HG03139 (cell line): ENCODE measurements at regions not wholly inside any gene's neighbourhood (a gene's known extent, or its start where the extent isn't known, plus 50 kb on each side); places are given as distances from the start of the nearest gene placed in this dataset.

Experiments used
- ATAC-seq: cut with Tn5 transposase; IDR thresholded peaks from one replicate; pipeline ENCODE4 v1.9.1; 2021; ENCODE audit not compliant: unreplicated experiment

GRCh38 chr5:74384851-74385250, 255.7 kb downstream of the ENC1 start:
- no peak for ATAC-seq

- no peak for ATAC-seq
These were observed 257.4 kb downstream of the ENC1 start for GRCh38 chr5:74382987-74383593.

GRCh38 chr5:74382123-74382855, 258.2 kb downstream of the ENC1 start:
- ATAC-seq = no peak

- ATAC-seq = no peak
These were observed 260.3 kb downstream of the ENC1 start for GRCh38 chr5:74380193-74380592.

- ATAC-seq = no peak
These were observed 262.1 kb downstream of the ENC1 start for GRCh38 chr5:74378464-74378863.

GRCh38 chr5:74376187-74376586, 264.3 kb downstream of the ENC1 start:
- ATAC-seq = no peak

GRCh38 chr5:74375271-74375670, 265.3 kb downstream of the ENC1 start:
- no peak for ATAC-seq

- ATAC-seq = no peak
These were observed 265.9 kb downstream of the ENC1 start for GRCh38 chr5:74374656-74375055.

- ATAC-seq = no peak
These were observed 267.5 kb downstream of the ENC1 start for GRCh38 chr5:74373076-74373475.

- ATAC-seq = no peak
These were observed 267.9 kb downstream of the ENC1 start for GRCh38 chr5:74372502-74373064.

GRCh38 chr5:74372051-74372450, 268.5 kb downstream of the ENC1 start:
- no peak for ATAC-seq

GRCh38 chr5:74371621-74372020, 268.9 kb downstream of the ENC1 start:
- ATAC-seq = no peak

GRCh38 chr5:74370168-74370567, 270.4 kb downstream of the ENC1 start:
- no peak for ATAC-seq

GRCh38 chr5:74369173-74369572, 271.4 kb downstream of the ENC1 start:
- no peak for ATAC-seq

GRCh38 chr5:74367934-74368333, 272.6 kb downstream of the ENC1 start:
- ATAC-seq = no peak

- ATAC-seq = no peak
These were observed 273.2 kb downstream of the ENC1 start for GRCh38 chr5:74367241-74367733.

GRCh38 chr5:74365723-74366122, 274.8 kb downstream of the ENC1 start:
- ATAC-seq = no peak

GRCh38 chr5:74364507-74364906, 276.0 kb downstream of the ENC1 start:
- ATAC-seq = no peak

- ATAC-seq = no peak
These were observed 276.8 kb downstream of the ENC1 start for GRCh38 chr5:74363603-74364205.

- no peak for ATAC-seq
These were observed 278.8 kb downstream of the ENC1 start for GRCh38 chr5:74361406-74362358.
